PC-9 (cell line): ENCODE measurements at regions not wholly inside any gene's neighbourhood (a gene's known extent, or its start where the extent isn't known, plus 50 kb on each side); places are given as distances from the start of the nearest gene placed in this dataset.

ENCODE experiments used
- BruUV-seq: library from RNA; stranded (reverse); fragments of 400-500 nt; replicated peaks from 2 replicates; lab custom pipeline; 2021; lab: Mats Ljungman, UMichigan
- CTCF ChIA-PET: fragments of 300-600 bp; sonication (Branson Sonifier 250); formaldehyde crosslinking; loops from one replicate; lab custom pipeline; 2022; ENCODE audit warnings: antibody characterized with exemption; lab: Charles Lee
- POLR2A ChIA-PET: fragments of 300-600 bp; sonication (Branson Sonifier 250); formaldehyde crosslinking; loops from one replicate; lab custom pipeline; 2022; ENCODE audit warnings: antibody characterized with exemption; ENCODE audit not compliant: unreplicated experiment; lab: Charles Lee
- DNase-seq, 2 experiments: peaks; one replicate each; pipeline versions ENCODE4 v3.0.0 to v3.0.0-alpha.2; 2015 to 2022; ENCODE audit warnings: mixed read lengths in 1 of 2
- H2AFZ ChIP-seq: fragments of 200-600 bp; sonication (generic); 2 replicates; pipeline ENCODE4 v1.8.1; 2017; ENCODE audit warnings: antibody characterized with exemption
- H3F3A ChIP-seq: fragments of 200-600 bp; sonication (generic); 2 replicates; pipeline ENCODE4 v1.8.1; 2017; ENCODE audit warnings: antibody characterized with exemption, mild to moderate bottlenecking, low read depth; ENCODE audit not compliant: insufficient read depth
- H3K27ac ChIP-seq: fragments of 200-600 bp; sonication (generic); 2 replicates; pipeline ENCODE4 v1.6.1; 2016; ENCODE audit warnings: mixed run types
- H3K27me3 ChIP-seq: fragments of 200-600 bp; sonication (generic); 2 replicates; pipeline ENCODE4 v1.6.1; 2016; ENCODE audit warnings: low read depth, mixed run types; ENCODE audit not compliant: insufficient read depth
- H3K36me3 ChIP-seq: fragments of 200-600 bp; sonication (generic); 2 replicates; pipeline ENCODE4 v1.6.1; 2016; ENCODE audit warnings: low read depth, mixed run types
- H3K4me1 ChIP-seq: fragments of 200-600 bp; sonication (generic); replicated peaks from 2 replicates; pipeline ENCODE4 v1.6.1; 2016; ENCODE audit warnings: mixed run types; ENCODE audit not compliant: insufficient read depth
- H3K4me2 ChIP-seq: fragments of 200-600 bp; sonication (generic); 2 replicates; pipeline ENCODE4 v1.6.1; 2017; ENCODE audit warnings: mixed run types
- H3K4me3 ChIP-seq: fragments of 200-600 bp; sonication (generic); 2 replicates; pipeline ENCODE4 v1.6.1; 2016; ENCODE audit warnings: mixed run types
- H3K79me2 ChIP-seq: fragments of 200-600 bp; sonication (generic); 2 replicates; pipeline ENCODE4 v1.6.1; 2017; ENCODE audit warnings: low read depth, mixed run types
- H3K9me2 ChIP-seq: fragments of 200-600 bp; sonication (generic); 2 replicates; pipeline ENCODE4 v1.8.1; 2017; ENCODE audit warnings: mild to moderate bottlenecking; ENCODE audit not compliant: insufficient read depth
- H3K9me3 ChIP-seq: fragments of 200-600 bp; sonication (generic); 2 replicates; pipeline ENCODE4 v1.8.1; 2016; ENCODE audit warnings: low read depth; ENCODE audit not compliant: insufficient read depth
- H4K20me1 ChIP-seq: fragments of 200-600 bp; sonication (generic); 2 replicates; pipeline ENCODE4 v1.8.1; 2017; ENCODE audit not compliant: insufficient read depth
- EZH2 ChIP-seq: fragments of 200-600 bp; sonication (generic); IDR thresholded peaks from 2 replicates; pipeline ENCODE4 v1.8.0; 2017; ENCODE audit warnings: antibody characterized with exemption, low read depth
- intact Hi-C: fragments of 100-400 bp; cut with micrococcal nuclease; formaldehyde crosslinking; loops from one replicate; pipeline ENCODE4 v1.10.0; 2022; ENCODE audit not compliant: unreplicated experiment
- TF ChIP-seq, protein P1 (sequence below): fragments of 200-600 bp; sonication (generic); conservative IDR thresholded peaks from 2 replicates; pipeline ENCODE4 v1.6.1; 2017; ENCODE audit warnings: mixed run types, antibody characterized with exemption, mild to moderate bottlenecking, moderate library complexity

DNA sequence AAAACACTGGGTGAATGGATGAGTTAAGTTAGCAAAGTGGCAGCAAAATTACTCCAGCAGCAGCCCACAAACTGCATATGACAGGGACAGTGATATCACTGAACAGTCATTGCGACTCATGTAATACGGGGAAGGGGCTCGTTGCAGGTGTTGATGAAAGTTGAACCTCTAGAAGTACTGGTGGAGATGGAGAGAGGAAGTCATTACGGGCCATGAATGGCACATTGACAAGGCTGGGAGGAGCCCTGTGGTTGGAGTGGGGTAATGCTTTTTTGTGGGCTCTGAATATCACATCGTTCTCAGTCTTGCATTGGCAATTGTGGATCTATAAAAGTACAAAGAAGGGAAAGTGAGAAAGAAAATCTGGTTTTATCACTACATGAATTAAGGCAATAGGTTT is 278.1 kb downstream of the ZPLD1 start:
- TF ChIP-seq, protein P1, sequence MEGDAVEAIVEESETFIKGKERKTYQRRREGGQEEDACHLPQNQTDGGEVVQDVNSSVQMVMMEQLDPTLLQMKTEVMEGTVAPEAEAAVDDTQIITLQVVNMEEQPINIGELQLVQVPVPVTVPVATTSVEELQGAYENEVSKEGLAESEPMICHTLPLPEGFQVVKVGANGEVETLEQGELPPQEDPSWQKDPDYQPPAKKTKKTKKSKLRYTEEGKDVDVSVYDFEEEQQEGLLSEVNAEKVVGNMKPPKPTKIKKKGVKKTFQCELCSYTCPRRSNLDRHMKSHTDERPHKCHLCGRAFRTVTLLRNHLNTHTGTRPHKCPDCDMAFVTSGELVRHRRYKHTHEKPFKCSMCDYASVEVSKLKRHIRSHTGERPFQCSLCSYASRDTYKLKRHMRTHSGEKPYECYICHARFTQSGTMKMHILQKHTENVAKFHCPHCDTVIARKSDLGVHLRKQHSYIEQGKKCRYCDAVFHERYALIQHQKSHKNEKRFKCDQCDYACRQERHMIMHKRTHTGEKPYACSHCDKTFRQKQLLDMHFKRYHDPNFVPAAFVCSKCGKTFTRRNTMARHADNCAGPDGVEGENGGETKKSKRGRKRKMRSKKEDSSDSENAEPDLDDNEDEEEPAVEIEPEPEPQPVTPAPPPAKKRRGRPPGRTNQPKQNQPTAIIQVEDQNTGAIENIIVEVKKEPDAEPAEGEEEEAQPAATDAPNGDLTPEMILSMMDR, result no peak
- no peak for TF ChIP-seq EZH2
- ChIA-PET POLR2A (no interaction called here), CTCF (no interaction called here)
- Histone ChIP-seq H3K27ac (no peak overlapping the region), H3F3A (no peaks in the 10 kb centered on the region), H4K20me1 (no peaks in the 10 kb centered on the region), H3K4me1 (peaks cover 12% of the 10 kb centered on the region), H3K4me2 (no peak overlapping the region), H2AFZ (no peak overlapping the region), H3K27me3 (no peaks in the 10 kb centered on the region), H3K79me2 (no peaks in the 10 kb centered on the region), H3K9me2 (no peaks in the 10 kb centered on the region), H3K9me3 (no peaks in the 10 kb centered on the region), H3K36me3 (no peaks in the 10 kb centered on the region), H3K4me3 (no peak overlapping the region)
- no TSS peak for BruUV-seq
- intact Hi-C loops, result no loop called here
- DNase-seq, result no peak

DNA sequence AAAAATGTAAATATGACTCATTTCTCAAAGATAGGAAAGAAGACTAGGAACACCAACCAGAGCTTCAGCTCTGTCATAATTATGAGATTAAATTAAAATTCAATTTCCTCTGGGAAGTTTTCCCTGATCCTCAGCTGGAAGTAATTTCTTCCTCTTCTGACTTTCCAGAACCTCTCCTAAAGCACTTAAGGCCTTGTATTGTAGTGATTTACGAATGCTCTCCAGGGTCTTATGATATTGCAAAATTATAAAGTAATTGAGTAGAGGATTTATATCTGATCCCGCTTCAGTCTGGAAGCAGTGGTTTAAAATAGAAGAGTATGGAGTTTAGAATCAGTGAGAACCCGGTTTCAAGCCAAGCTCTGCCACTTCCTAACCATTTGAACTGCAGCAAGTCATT is 279.8 kb downstream of the ZPLD1 start:
- Histone ChIP-seq H3K9me2 (no peaks in the 10 kb centered on the region), H4K20me1 (no peaks in the 10 kb centered on the region), H3K27ac (peak overlapping the region; percentile 59), H3K9me3 (no peaks in the 10 kb centered on the region), H3K27me3 (no peaks in the 10 kb centered on the region), H3K36me3 (no peaks in the 10 kb centered on the region), H3F3A (no peaks in the 10 kb centered on the region), H3K79me2 (no peaks in the 10 kb centered on the region), H3K4me2 (peak overlapping the region; percentile 57), H3K4me3 (no peak overlapping the region), H3K4me1 (peaks cover 12% of the 10 kb centered on the region), H2AFZ (no peak overlapping the region; the same call in 1 of the 2 replicates)
- TF ChIP-seq, protein P1, result no peak
- no peak for TF ChIP-seq EZH2
- BruUV-seq, result no TSS peak
- ChIA-PET POLR2A (interaction anchor here (0.6 to 0.9 kb wide), 3 partner anchors 202 to 533 kb away, joined by 4 to 12 read pairs (median 7); no protein-coding TSS in a partner anchor), CTCF (interaction anchor here (0.6 to 1.3 kb wide), 2 partner anchors 41 to 485 kb away, joined by 3 to 5 read pairs; no protein-coding TSS in a partner anchor)
- intact Hi-C loops, result no loop called here
- no peak for DNase-seq

DNA sequence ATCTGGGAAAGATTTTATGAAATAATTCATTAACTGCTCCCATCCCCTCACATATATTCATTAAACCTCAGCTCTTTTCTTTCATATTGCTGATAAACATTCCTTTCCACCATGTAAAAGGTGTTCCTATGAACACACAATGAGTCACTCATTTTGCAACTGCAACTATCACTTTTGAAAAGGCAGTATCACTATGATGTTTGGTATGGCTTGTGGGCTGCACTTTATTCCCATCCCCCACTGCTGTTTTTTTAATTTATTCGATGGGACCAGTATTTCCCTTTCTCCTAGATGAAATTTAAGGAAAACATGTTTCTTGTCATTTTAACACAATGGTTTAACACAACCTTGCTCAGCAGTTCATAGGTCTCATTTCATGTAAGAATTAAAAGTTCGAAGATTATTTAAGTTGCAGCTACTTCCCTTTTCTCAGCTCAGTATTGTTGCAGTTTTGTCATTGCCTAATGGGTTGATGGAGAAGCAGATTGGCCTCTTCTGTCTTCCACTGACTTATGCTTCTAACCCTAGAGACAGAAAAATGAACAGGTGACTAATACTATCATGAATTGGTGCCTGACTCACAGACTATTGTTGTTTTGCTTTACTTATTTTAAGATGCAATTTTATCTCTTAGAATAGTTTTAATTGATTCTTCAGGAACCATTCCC is 280.3 kb downstream of the ZPLD1 start:
- peak; percentile 16 to 68 for DNase-seq
- POLR2A ChIA-PET, result interaction anchor here (0.5 to 0.9 kb wide), 3 partner anchors 202 to 333 kb away, joined by 4 to 8 read pairs (median 7); no protein-coding TSS in a partner anchor

More for the DNA sequence above, 280.3 kb downstream of the ZPLD1 start:
- Histone ChIP-seq H3K9me3 (no peaks in the 10 kb centered on the region), H3K79me2 (no peaks in the 10 kb centered on the region), H3K36me3 (no peaks in the 10 kb centered on the region), H3K4me2 (peak overlapping the region; percentile 57), H3K9me2 (no peaks in the 10 kb centered on the region), H2AFZ (0 out of 2 replicates have a peak overlapping the region, but pooled peaks have one; percentile 0), H3K4me3 (peak overlapping the region; percentile 5; the same call in 1 of the 2 replicates), H3K27ac (peak overlapping the region; percentile 59), H3F3A (no peaks in the 10 kb centered on the region), H3K27me3 (no peaks in the 10 kb centered on the region), H3K4me1 (peaks cover 12% of the 10 kb centered on the region), H4K20me1 (no peaks in the 10 kb centered on the region)
- no peak for TF ChIP-seq EZH2
- TF ChIP-seq, protein P1, result no peak
- intact Hi-C loops, result loop anchor here (1.0 kb wide), 1 partner anchor 19 kb away; no protein-coding TSS in a partner anchor
- BruUV-seq, result no TSS peak
- CTCF ChIA-PET, result interaction anchor here (0.6 to 1.3 kb wide), 2 partner anchors 42 to 486 kb away, joined by 3 to 5 read pairs; no protein-coding TSS in a partner anchor
